Right lobe of liver (tissue), 4 donors: ENCODE measurements at regions not wholly inside any gene's neighbourhood (a gene's known extent, or its start where the extent isn't known, plus 50 kb on each side); places are given as distances from the start of the nearest gene placed in this dataset.

Experiments used
- POLR2A ChIP-seq: fragments of 450-650 bp; IDR thresholded peaks from one replicate; pipeline ENCODE4 v1.6.1; 2017; ENCODE audit warnings: antibody characterized with exemption, mild to moderate bottlenecking
- TF ChIP-seq, protein P1 (sequence below), 4 donors: fragments of 200-600 bp in 3 of 4; fragments of 450-650 bp in 1 of 4; IDR thresholded peaks; one replicate each; pipeline versions ENCODE4 v1.5.1 to v1.8.0; 2016 to 2022; ENCODE audit warnings: antibody characterized with exemption in 4 of 4, mild to moderate bottlenecking in 2 of 4
- donor health status: DM: no; HTN: no; CAD: no.
- donor health status: DM: no; HTN: no; CAD: no.
- donor health status: DM: no; HTN: yes; CAD: no.

DNA sequence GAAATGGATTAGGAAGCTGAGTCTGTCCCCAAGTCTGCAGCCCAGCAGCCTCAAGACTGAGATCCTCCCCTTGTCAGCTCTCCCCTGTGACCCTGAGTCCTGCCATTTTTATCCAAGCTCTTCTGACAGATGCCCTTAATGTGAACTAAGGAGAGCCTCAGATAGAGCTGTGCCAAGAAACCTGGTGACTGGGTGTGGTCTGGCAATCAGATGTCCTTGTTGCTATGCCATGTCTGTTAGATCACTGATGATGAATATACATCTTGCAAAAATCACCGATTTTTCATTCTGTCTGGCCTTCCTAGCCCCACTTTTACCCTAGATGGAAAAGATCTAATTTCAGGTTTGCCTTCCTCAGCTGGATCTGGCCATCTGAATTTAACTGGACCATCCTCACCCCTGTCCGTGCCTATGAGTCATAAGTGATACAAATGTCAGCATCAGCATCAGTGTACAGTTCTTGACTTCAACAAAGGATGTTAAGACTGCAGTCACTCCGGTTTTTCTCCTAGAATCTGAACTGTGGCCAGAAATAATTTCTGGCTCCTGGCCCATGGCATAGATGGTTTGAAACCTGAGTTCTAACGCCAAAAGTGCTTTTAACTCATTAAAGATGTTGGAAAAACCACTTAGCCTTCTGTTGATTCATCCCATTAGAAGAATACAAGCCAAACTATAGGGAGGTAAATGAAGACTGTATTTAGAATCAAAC, 61.2 kb upstream of the GRIP1 start:
- TF ChIP-seq POLR2A = no peak
- TF ChIP-seq, protein P1, sequence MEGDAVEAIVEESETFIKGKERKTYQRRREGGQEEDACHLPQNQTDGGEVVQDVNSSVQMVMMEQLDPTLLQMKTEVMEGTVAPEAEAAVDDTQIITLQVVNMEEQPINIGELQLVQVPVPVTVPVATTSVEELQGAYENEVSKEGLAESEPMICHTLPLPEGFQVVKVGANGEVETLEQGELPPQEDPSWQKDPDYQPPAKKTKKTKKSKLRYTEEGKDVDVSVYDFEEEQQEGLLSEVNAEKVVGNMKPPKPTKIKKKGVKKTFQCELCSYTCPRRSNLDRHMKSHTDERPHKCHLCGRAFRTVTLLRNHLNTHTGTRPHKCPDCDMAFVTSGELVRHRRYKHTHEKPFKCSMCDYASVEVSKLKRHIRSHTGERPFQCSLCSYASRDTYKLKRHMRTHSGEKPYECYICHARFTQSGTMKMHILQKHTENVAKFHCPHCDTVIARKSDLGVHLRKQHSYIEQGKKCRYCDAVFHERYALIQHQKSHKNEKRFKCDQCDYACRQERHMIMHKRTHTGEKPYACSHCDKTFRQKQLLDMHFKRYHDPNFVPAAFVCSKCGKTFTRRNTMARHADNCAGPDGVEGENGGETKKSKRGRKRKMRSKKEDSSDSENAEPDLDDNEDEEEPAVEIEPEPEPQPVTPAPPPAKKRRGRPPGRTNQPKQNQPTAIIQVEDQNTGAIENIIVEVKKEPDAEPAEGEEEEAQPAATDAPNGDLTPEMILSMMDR (IDR thresholded peaks at IDR 0.05) = no peak
